ENCODE measurements at regions not wholly inside any gene's neighbourhood (a gene's known extent, or its start where the extent isn't known, plus 50 kb on each side); places are given as distances from the start of the nearest gene placed in this dataset.

- TF ChIP-seq CTCF (conservative IDR thresholded peaks at IDR 0.05) (no peak), EZH2 (IDR thresholded peaks at IDR 0.05; ENCODE audit: low read depth) (no peak)
Observed at GRCh38 chr18:68469049-68469625, 245.8 kb downstream of the TMX3 start.
